Endothelial cell of umbilical vein (primary cell): ENCODE measurements at regions not wholly inside any gene's neighbourhood (a gene's known extent, or its start where the extent isn't known, plus 50 kb on each side); places are given as distances from the start of the nearest gene placed in this dataset.

ENCODE experiments used
- BruUV-seq: library from RNA; stranded (reverse); fragments of 400-500 nt; replicated peaks from 2 replicates; lab custom pipeline; 2021; lab: Mats Ljungman, UMichigan
- CTCF ChIA-PET: fragments of 300-600, 350-600 bp; sonication (Branson Sonifier 250); formaldehyde crosslinking; loops from one replicate; lab custom pipeline; 2021; ENCODE audit warnings: antibody characterized with exemption, inconsistent platforms; lab: Charles Lee
- POLR2A ChIA-PET: fragments of 300-600, 350-600 bp; sonication (Branson Sonifier 250); formaldehyde crosslinking; loops from one replicate; lab custom pipeline; 2021; ENCODE audit warnings: antibody characterized with exemption, inconsistent platforms; lab: Charles Lee
- DNase-seq: peaks from one replicate; pipeline ENCODE4 v3.0.0-alpha.2; 2011; ENCODE audit warnings: low read depth, low spot score
- FAIRE-seq: peaks from 2 replicates; lab custom pipeline; 2011; peaks lifted over from hg19 to GRCh38; lab: Jason Lieb, UNC
- H2AFZ ChIP-seq: 2 replicates; pipeline ENCODE4 v1.6.0; 2012; ENCODE audit warnings: low read depth, low read length, control low read depth, inconsistent platforms
- H3K27ac ChIP-seq: 2 replicates; pipeline ENCODE4 v1.5.1; 2011; ENCODE audit warnings: low read depth, mild to moderate bottlenecking, control low read depth, low read length, moderate library complexity; ENCODE audit not compliant: insufficient read depth
- H3K27me3 ChIP-seq, 2 experiments: 2 replicates each; pipeline versions ENCODE4 v1.6.0 to v1.6.1; 2011; ENCODE audit warnings: low read length in 2 of 2, mixed read lengths in 1 of 2; ENCODE audit not compliant: control insufficient read depth in 2 of 2, insufficient read depth in 2 of 2
- H3K36me3 ChIP-seq, 2 experiments: 2 replicates in 1 of 2; 3 replicates in 1 of 2; pipeline ENCODE4 v1.5.1; 2011; ENCODE audit warnings: low read length in 2 of 2, mild to moderate bottlenecking in 1 of 2, moderate library complexity in 1 of 2; ENCODE audit not compliant: control insufficient read depth in 2 of 2, insufficient read depth in 2 of 2; ENCODE audit errors: extremely low read depth in 1 of 2
- H3K4me1 ChIP-seq: 3 replicates; pipeline ENCODE4 v1.5.1; 2011; ENCODE audit warnings: mild to moderate bottlenecking, low read length; ENCODE audit not compliant: control insufficient read depth, insufficient read depth; ENCODE audit errors: extremely low read depth
- H3K4me2 ChIP-seq: 2 replicates; pipeline ENCODE4 v1.6.1; 2011; ENCODE audit warnings: low read length, control low read depth, mixed read lengths; ENCODE audit not compliant: insufficient read depth
- H3K4me3 ChIP-seq, 3 experiments: fragments of 200-600 bp in 1 of 3; sonication (generic), shearing (Covaris generic) in 1 of 3; replicated peaks in 1 of 3; 2 replicates each; pipeline ENCODE4 v1.5.1; 2011 to 2016; ENCODE audit warnings: control low read depth in 3 of 3, low read length in 3 of 3, mild to moderate bottlenecking in 2 of 3, inconsistent platforms in 1 of 3, low read depth in 1 of 3, moderate library complexity in 1 of 3; ENCODE audit not compliant: insufficient read depth in 1 of 3
- H3K79me2 ChIP-seq: 2 replicates; pipeline ENCODE4 v1.6.0; 2012; ENCODE audit warnings: low read length, inconsistent platforms; ENCODE audit not compliant: control insufficient read depth, insufficient read depth
- H3K9ac ChIP-seq: replicated peaks from 2 replicates; pipeline ENCODE3; 2011; ENCODE audit warnings: low read length, control low read depth; ENCODE audit not compliant: insufficient read depth; ENCODE audit errors: extremely low read depth
- H3K9me1 ChIP-seq: replicated peaks from 3 replicates; pipeline ENCODE4 v1.6.0; 2011; ENCODE audit warnings: mild to moderate bottlenecking, low read length; ENCODE audit not compliant: control insufficient read depth, insufficient read depth; ENCODE audit errors: extremely low read depth
- H3K9me3 ChIP-seq: replicated peaks from 2 replicates; pipeline ENCODE4 v1.5.1; 2012; ENCODE audit warnings: low read length, inconsistent platforms; ENCODE audit not compliant: control insufficient read depth, insufficient read depth
- H4K20me1 ChIP-seq: replicated peaks from 2 replicates; pipeline ENCODE3; 2011; ENCODE audit warnings: mild to moderate bottlenecking, low read length; ENCODE audit not compliant: control insufficient read depth, insufficient read depth; ENCODE audit errors: extremely low read depth
- JUN ChIP-seq: IDR thresholded peaks from 2 replicates; pipeline ENCODE4 v1.6.1; 2011; ENCODE audit warnings: borderline replicate concordance, low read depth; ENCODE audit not compliant: insufficient read length, insufficient read depth
- MAX ChIP-seq: IDR thresholded peaks from 2 replicates; pipeline ENCODE4 v1.6.1; 2011; ENCODE audit not compliant: insufficient read depth, insufficient read length
- POLR2A ChIP-seq: IDR thresholded peaks from 2 replicates; pipeline ENCODE4 v1.6.1; 2012; ENCODE audit warnings: low read depth, mild to moderate bottlenecking, control low read depth, low read length
- dilution Hi-C: fragments of 300-500 bp; cut with MboI; formaldehyde crosslinking; loops from one replicate; pipeline ENCODE4 v1.15.0; 2019; ENCODE audit warnings: low sequenced_read_pairs; ENCODE audit not compliant: extremely low pct_ligation_motif_present
- intact Hi-C: fragments of 100-400 bp; cut with micrococcal nuclease; formaldehyde crosslinking; loops from one replicate; pipeline ENCODE4 v1.10.0; 2022

DNA sequence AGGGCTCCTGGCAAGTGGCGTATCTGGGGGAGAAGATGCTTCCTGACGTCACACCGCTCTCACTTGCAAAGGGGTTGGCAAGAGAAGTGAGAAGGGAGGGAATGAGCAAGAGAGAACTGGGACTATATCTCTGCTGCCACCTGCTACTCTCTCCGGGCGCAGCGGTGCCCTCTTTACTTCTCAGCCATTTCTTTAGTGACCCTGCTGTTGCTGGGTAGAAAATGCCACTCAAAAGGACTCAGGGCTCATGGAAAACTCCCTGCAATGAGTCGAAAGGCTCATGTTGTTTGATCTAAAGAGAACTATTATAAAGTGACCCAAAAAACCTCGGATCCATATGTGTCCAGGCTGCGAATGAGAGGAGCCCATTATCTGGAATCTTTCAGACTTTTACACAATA is 401.8 kb downstream of the SAMD5 start:
- Histone ChIP-seq H3K4me1 (no peaks in the 10 kb centered on the region), H3K79me2 (no peaks in the 10 kb centered on the region), H4K20me1 (no peaks in the 10 kb centered on the region), H3K9ac (no peak overlapping the region), H3K4me2 (no peak overlapping the region), H2AFZ (no peak overlapping the region), H3K27me3 (no peaks in the 10 kb centered on the region), H3K27ac (no peak overlapping the region), H3K9me1 (no peaks in the 10 kb centered on the region), H3K4me3 (no peak overlapping the region), H3K9me3 (no peaks in the 10 kb centered on the region), H3K36me3 (no peaks in the 10 kb centered on the region)
- ChIA-PET POLR2A (interaction anchor here (0.5 kb wide), 1 partner anchor 11 kb away, joined by 3 read pairs; no protein-coding TSS in a partner anchor), CTCF (no interaction called here)
- no peak for TF ChIP-seq POLR2A
- FAIRE-seq (no peak), DNase-seq (no peak)
- BruUV-seq = no TSS peak
- dilution Hi-C loops (no loop called here), intact Hi-C loops (no loop called here)

GRCh38 chr6:147911057-147911456 is 402.6 kb downstream of the SAMD5 start:
- FAIRE-seq (no peak), DNase-seq (no peak)
- Histone ChIP-seq H3K9me3 (no peaks in the 10 kb centered on the region), H3K4me1 (no peaks in the 10 kb centered on the region), H3K27ac (no peak overlapping the region), H4K20me1 (no peaks in the 10 kb centered on the region), H3K4me2 (no peak overlapping the region), H3K4me3 (no peak overlapping the region), H3K27me3 (no peaks in the 10 kb centered on the region), H2AFZ (no peak overlapping the region), H3K9ac (no peak overlapping the region), H3K9me1 (no peaks in the 10 kb centered on the region), H3K79me2 (no peaks in the 10 kb centered on the region), H3K36me3 (no peaks in the 10 kb centered on the region)
- BruUV-seq = no TSS peak
- intact Hi-C loops = no loop called here
- TF ChIP-seq MAX (no peak), JUN (no peak)
- POLR2A ChIA-PET = no interaction called here
- CTCF ChIA-PET = no interaction called here
- dilution Hi-C loops = no loop called here
